Osteocyte (in vitro differentiated cells): ENCODE measurements at regions not wholly inside any gene's neighbourhood (a gene's known extent, or its start where the extent isn't known, plus 50 kb on each side); places are given as distances from the start of the nearest gene placed in this dataset.
"Not testable (repeated sequence)": the region's sequence is repeated elsewhere in the genome, so short reads cannot be mapped to it uniquely, and the experiment has no call there.

Experiments used
- DNase-seq: peaks from one replicate; pipeline ENCODE4 v3.0.0; 2021; ENCODE audit warnings: mixed read lengths; ENCODE audit not compliant: unreplicated experiment; ENCODE audit errors: extremely low spot score
- H3K27ac Mint-ChIP-seq: one replicate; pipeline ENCODE4 v1.8.0; 2021; ENCODE audit warnings: mild to moderate bottlenecking, mixed read lengths; ENCODE audit not compliant: unreplicated experiment
- H3K27me3 Mint-ChIP-seq: one replicate; pipeline ENCODE4 v1.8.0; 2021; ENCODE audit warnings: mixed read lengths; ENCODE audit not compliant: unreplicated experiment
- H3K36me3 Mint-ChIP-seq: one replicate; pipeline ENCODE4 v1.8.0; 2021; ENCODE audit warnings: mixed read lengths; ENCODE audit not compliant: unreplicated experiment
- H3K4me1 Mint-ChIP-seq: one replicate; pipeline ENCODE4 v1.8.0; 2021; ENCODE audit warnings: mixed read lengths; ENCODE audit not compliant: unreplicated experiment
- H3K4me3 Mint-ChIP-seq: one replicate; pipeline ENCODE4 v1.8.0; 2021; ENCODE audit warnings: mild to moderate bottlenecking, moderate library complexity, mixed read lengths; ENCODE audit not compliant: unreplicated experiment
- H3K9me3 Mint-ChIP-seq: one replicate; pipeline ENCODE4 v1.8.0; 2021; ENCODE audit warnings: mixed read lengths; ENCODE audit not compliant: unreplicated experiment
- TF ChIP-seq, protein P1 (sequence below): fragments of 200-600 bp; sonication (generic); IDR thresholded peaks from 2 replicates; pipeline ENCODE4 v1.5.0; 2021; ENCODE audit warnings: antibody characterized with exemption, mild to moderate bottlenecking, moderate library complexity

DNA sequence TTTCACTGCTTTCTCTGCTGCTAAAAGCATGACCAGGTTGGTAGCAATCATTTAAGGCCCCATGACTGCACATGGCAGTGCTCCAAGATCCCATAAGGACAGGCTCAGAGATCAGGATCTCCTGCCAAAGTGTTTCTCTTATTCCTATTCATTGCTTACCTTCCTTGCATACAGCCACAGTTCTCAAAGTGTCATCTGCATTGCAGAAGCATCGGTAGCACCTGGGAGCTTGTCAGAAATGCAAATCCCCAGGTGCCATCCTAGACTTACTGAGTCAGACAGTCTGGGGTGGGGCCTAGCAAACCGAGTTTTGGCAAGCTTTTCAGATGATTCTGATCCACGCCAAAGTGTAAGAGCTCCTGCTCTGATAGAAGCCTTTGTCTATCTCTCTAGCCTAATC, 489.0 kb upstream of the AUTS2 start:
- Mint-ChIP-seq H3K9me3 (peaks cover 5% of the 10 kb centered on the region), H3K4me1 (no peaks in the 10 kb centered on the region), H3K27ac (no peak overlapping the region), H3K4me3 (no peak overlapping the region), H3K36me3 (no peaks in the 10 kb centered on the region), H3K27me3 (peaks cover 8% of the 10 kb centered on the region)
- no peak for DNase-seq
- TF ChIP-seq, protein P1, sequence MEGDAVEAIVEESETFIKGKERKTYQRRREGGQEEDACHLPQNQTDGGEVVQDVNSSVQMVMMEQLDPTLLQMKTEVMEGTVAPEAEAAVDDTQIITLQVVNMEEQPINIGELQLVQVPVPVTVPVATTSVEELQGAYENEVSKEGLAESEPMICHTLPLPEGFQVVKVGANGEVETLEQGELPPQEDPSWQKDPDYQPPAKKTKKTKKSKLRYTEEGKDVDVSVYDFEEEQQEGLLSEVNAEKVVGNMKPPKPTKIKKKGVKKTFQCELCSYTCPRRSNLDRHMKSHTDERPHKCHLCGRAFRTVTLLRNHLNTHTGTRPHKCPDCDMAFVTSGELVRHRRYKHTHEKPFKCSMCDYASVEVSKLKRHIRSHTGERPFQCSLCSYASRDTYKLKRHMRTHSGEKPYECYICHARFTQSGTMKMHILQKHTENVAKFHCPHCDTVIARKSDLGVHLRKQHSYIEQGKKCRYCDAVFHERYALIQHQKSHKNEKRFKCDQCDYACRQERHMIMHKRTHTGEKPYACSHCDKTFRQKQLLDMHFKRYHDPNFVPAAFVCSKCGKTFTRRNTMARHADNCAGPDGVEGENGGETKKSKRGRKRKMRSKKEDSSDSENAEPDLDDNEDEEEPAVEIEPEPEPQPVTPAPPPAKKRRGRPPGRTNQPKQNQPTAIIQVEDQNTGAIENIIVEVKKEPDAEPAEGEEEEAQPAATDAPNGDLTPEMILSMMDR, result no peak

DNA sequence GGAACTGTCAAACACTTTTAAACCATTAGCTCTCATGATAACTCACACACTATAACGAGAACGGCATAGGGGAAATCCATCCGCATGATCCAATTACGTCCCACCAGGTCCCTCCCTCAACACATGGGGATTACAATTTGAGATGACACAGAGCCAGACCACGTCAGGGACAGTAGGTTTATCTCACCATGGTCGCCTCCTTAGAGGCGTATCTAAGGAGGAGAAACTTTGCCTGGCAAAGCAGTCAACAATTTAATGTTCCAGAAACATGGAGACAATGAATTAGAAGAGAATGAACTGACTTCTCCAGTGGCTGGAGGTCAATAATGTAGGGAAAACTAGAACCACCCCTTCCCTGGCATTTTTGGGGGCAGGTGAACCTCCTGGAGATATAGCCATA, 488.4 kb upstream of the AUTS2 start:
- no peak overlapping the region for H3K4me3 Mint-ChIP-seq
- peaks cover 9% of the 10 kb centered on the region for H3K27me3 Mint-ChIP-seq
- TF ChIP-seq, protein P1, result no peak
- H3K27ac Mint-ChIP-seq, result no peak overlapping the region
- DNase-seq, result no peak
- H3K4me1 Mint-ChIP-seq, result no peaks in the 10 kb centered on the region
- peaks cover 7% of the 10 kb centered on the region for H3K9me3 Mint-ChIP-seq
- H3K36me3 Mint-ChIP-seq, result no peaks in the 10 kb centered on the region

DNA sequence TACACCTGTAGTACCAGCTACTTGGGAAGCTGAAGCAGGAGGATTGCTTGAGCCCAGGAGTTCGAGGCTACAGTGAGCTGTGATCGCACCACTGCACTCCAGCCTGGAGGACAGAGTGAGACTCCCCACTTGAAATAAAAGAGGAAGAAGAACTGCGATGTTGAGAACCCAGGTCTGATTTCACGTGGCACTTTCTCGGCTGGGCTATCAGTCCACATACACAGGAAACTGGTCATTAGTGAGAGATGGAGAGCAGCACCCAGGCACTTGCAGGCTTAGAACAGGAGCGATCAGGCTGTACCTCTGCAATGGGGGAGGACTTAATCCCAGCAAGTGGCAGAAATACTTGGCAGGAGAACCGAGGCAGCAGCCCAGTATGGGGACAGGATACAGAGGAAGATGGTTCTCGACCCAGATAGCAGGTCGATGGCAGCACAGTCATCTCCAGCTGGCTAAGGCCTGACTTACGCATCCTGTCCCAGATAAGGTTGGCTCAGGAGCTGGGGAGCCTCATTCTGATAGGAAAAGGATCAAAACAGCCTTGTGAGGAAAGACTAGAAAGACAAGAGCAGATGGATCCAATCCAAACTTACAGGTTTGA, 487.7 kb upstream of the AUTS2 start:
- Mint-ChIP-seq H3K9me3 (peaks cover 7% of the 10 kb centered on the region), H3K4me3 (no peak overlapping the region), H3K4me1 (no peaks in the 10 kb centered on the region), H3K27ac (no peak overlapping the region), H3K36me3 (no peaks in the 10 kb centered on the region), H3K27me3 (peaks cover 9% of the 10 kb centered on the region)
- no peak for DNase-seq
- TF ChIP-seq, protein P1, result no peak

DNA sequence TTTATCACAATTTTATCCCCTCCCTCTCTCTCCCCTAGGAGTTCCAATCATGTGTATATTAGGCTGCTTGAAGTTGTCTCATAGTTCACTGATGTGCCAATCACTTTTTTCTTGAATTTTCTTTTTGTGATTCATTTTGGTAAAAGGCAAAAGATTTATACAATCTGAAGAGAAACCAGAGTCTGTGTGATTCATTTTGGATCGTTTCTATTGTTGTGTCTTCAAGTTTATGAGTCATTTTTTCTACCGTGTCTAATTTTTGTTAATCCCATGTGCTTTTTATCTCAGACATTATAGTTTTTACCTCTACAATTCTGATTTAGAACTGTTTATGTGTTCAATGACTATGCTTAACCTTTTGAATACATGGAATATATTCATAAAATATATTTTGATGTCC, 483.9 kb upstream of the AUTS2 start:
- no peaks in the 10 kb centered on the region for H3K36me3 Mint-ChIP-seq
- TF ChIP-seq, protein P1, result no peak

DNA sequence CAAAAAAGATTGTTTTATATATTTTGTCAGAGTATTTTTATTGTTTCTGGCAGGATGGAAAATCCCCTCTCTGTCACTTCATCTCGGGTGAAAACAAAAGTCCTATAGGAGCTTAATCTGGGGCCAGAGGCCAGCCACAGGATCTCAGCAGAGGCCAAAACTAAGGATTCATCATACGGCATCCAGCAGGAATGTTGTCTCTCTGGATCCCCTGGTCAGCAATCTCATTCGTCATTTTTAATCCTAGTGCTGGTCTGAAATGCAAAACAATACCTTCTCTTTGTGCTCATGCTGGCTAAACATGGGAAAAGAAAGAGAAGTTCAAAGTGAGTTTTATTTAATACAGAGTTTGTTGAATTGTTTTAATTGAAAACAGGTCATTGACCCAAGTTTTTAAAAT, 482.5 kb upstream of the AUTS2 start:
- H3K27me3 Mint-ChIP-seq, result peaks cover 9% of the 10 kb centered on the region
- no peaks in the 10 kb centered on the region for H3K36me3 Mint-ChIP-seq
- H3K4me3 Mint-ChIP-seq, result no peak overlapping the region
- TF ChIP-seq, protein P1, result no peak
- DNase-seq, result no peak
- H3K9me3 Mint-ChIP-seq, result peaks cover 7% of the 10 kb centered on the region
- no peaks in the 10 kb centered on the region for H3K4me1 Mint-ChIP-seq
- no peak overlapping the region for H3K27ac Mint-ChIP-seq

More for the DNA sequence above, 483.9 kb upstream of the AUTS2 start:
- H3K9me3 Mint-ChIP-seq, result peaks cover 7% of the 10 kb centered on the region
- no peak for DNase-seq
- H3K4me1 Mint-ChIP-seq, result no peaks in the 10 kb centered on the region
- no peak overlapping the region for H3K27ac Mint-ChIP-seq
- peaks cover 9% of the 10 kb centered on the region for H3K27me3 Mint-ChIP-seq
- no peak overlapping the region for H3K4me3 Mint-ChIP-seq

DNA sequence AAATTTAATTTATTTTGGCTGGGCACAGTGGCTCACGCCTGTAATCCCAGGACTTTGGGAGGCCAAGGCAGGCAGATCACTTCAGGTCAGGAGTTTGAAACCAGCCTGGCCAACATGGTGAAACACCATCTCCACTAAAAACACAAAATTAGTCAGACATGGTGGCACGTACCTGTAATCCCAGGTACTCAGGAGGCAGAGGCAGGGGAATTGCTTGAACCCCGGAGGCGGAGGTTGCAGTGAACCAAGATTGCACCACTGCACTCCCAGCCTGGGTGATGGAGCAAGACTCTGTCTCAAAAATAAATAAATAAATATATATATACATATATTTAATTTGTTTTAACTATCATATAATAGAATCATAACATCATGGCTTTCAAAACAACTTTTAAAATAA, 482.1 kb upstream of the AUTS2 start:
- not testable (repeated sequence) for H3K9me3 Mint-ChIP-seq, H3K27me3 Mint-ChIP-seq, H3K4me1 Mint-ChIP-seq, H3K4me3 Mint-ChIP-seq, H3K36me3 Mint-ChIP-seq, DNase-seq, H3K27ac Mint-ChIP-seq
